Aorta (tissue), 5 donors: ENCODE measurements at regions not wholly inside any gene's neighbourhood (a gene's known extent, or its start where the extent isn't known, plus 50 kb on each side); places are given as distances from the start of the nearest gene placed in this dataset.

ENCODE experiments used
- ATAC-seq: fragments of 200-7000 bp; cut with Tn5 transposase; one replicate; pipeline ENCODE4 v1.9.1; 2022; ENCODE audit warnings: moderate library complexity; ENCODE audit not compliant: low FRiP score
- DNase-seq, 2 donors: peaks; one replicate each; pipeline ENCODE4 v3.0.0-alpha.2; 2020
- H3K27ac ChIP-seq, 2 donors: one replicate each; pipeline ENCODE4 v1.5.1; 2013; ENCODE audit warnings: low read length in 2 of 2, mild to moderate bottlenecking in 2 of 2, moderate library complexity in 2 of 2, control low read depth in 1 of 2, inconsistent platforms in 1 of 2, low read depth in 1 of 2
- H3K27me3 ChIP-seq, 2 donors: one replicate each; pipeline ENCODE4 v1.6.1; 2013; ENCODE audit warnings: control low read depth in 1 of 2, low read length in 1 of 2, mild to moderate bottlenecking in 1 of 2, moderate library complexity in 1 of 2; ENCODE audit not compliant: insufficient read depth in 2 of 2, control insufficient read depth in 1 of 2
- H3K36me3 ChIP-seq, 2 donors: one replicate each; pipeline ENCODE4 v1.6.1; 2013; ENCODE audit warnings: control low read depth in 1 of 2, low read length in 1 of 2, mild to moderate bottlenecking in 1 of 2; ENCODE audit not compliant: insufficient read depth in 2 of 2, control insufficient read depth in 1 of 2
- H3K4me1 ChIP-seq, 2 donors: one replicate each; pipeline ENCODE4 v1.6.1; 2013; ENCODE audit warnings: low read length in 2 of 2, control low read depth in 1 of 2, mild to moderate bottlenecking in 1 of 2, moderate library complexity in 1 of 2; ENCODE audit not compliant: insufficient read depth in 2 of 2, control insufficient read depth in 1 of 2
- H3K4me3 ChIP-seq, 2 donors: one replicate each; pipeline ENCODE4 v1.5.1; 2013; ENCODE audit warnings: low read length in 2 of 2, control low read depth in 1 of 2, mild to moderate bottlenecking in 1 of 2
- H3K9me3 ChIP-seq: one replicate; pipeline ENCODE4 v1.6.1; 2013; ENCODE audit warnings: mild to moderate bottlenecking, low read length; ENCODE audit not compliant: control insufficient read depth
- whole genome bisulfite sequencing, 2 donors: extraction: QIAGEN DNeasy Blood & Tissue Kit; methylation state at CpG; one replicate each; pipeline ENCODE4 v1.1.7; 2013; 5-methylcytosine and 5-hydroxymethylcytosine counted together
- intact Hi-C, 2 donors: fragments of 100-400 bp; cut with DNase I; formaldehyde crosslinking; loops; one replicate each; pipeline versions ENCODE4 v1.14.2 to v1.15.0; 2022
- donor health status: healthy with polysubstance abuse.
- donor health status: Bipolar disorder and iron deficiency.
- donor health status: DM: no; HTN: no; CAD: no.
- donor health status: DM: no; HTN: no; CAD: no.
- donor health status: DM: yes; HTN: yes; CAD: no.

- Histone ChIP-seq H3K9me3 (no peaks in the 10 kb centered on the region), H3K27ac (no peak overlapping the region), H3K4me1 (no peaks in the 10 kb centered on the region), H3K36me3 (no peaks in the 10 kb centered on the region), H3K4me3 (no peak overlapping the region), H3K27me3 (peaks cover 0 to 2% of the 10 kb centered on the region in 2 donors)
- WGBS, 2 donors: 67 to 80% methylated on average over 2 of the region's 2 CpGs
- intact Hi-C loops: no loop called here
- no peak for ATAC-seq
- no peak for DNase-seq
These were observed 262.5 kb upstream of the ZP4 start for GRCh38 chr1:238153253-238153652.

DNA sequence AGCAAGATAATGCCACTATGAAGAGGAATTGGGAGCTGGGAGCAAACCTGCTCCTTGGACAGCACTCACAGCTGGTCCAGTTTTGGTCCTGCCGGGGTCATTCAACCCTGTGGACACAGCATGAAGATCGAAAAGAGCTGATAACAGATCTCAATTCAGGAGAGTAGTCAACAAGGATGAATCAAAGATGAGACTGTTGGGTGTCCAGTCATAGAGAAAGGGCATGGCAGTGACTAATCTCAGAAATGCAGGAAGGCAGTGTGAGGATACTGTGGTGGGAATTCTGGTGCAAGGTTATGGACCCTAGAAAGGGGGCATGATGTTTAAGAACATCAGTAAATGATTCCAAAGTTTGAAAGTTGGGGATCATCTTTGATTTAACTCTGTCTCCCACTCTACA lies 261.4 kb upstream of the ZP4 start:
- no peaks in the 10 kb centered on the region for H3K36me3 ChIP-seq
- ATAC-seq (no peak), DNase-seq (no peak)
- H3K27ac ChIP-seq: no peak overlapping the region
- peaks cover 0 to 2% of the 10 kb centered on the region in 2 donors for H3K27me3 ChIP-seq
- no peak overlapping the region for H3K4me3 ChIP-seq
- intact Hi-C loops: no loop called here
- WGBS, 2 donors: 77 to 82% methylated on average over 2 of the region's 2 CpGs
- H3K4me1 ChIP-seq: no peaks in the 10 kb centered on the region
- H3K9me3 ChIP-seq: no peaks in the 10 kb centered on the region

DNA sequence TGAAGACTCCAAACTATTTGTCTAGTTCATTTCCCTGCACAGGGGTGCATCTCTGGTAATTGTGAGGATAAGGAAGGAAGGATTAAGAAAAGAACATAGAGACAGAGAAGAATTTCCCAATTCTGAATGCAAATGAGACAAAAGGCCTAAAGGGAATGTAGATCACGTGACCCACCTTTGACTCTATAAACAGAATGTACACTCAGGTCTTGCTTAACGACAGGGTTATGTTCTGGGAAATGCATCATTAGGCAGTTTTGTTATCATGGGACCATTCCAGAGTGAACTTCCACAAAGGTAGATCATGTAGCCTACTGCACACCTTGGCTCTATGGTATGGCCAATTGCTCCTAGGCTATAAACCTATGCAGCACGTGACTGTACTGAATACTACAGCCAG lies 252.3 kb upstream of the ZP4 start:
- H3K36me3 ChIP-seq: no peaks in the 10 kb centered on the region
- DNase-seq (no peak), ATAC-seq (no peak)
- no peak overlapping the region for H3K27ac ChIP-seq
- intact Hi-C loops: no loop called here
- no peaks in the 10 kb centered on the region for H3K27me3 ChIP-seq
- no peak overlapping the region for H3K4me3 ChIP-seq
- H3K4me1 ChIP-seq: no peaks in the 10 kb centered on the region
- WGBS, 2 donors: 55% methylated on average over 3 of the region's 3 CpGs
- no peaks in the 10 kb centered on the region for H3K9me3 ChIP-seq

DNA sequence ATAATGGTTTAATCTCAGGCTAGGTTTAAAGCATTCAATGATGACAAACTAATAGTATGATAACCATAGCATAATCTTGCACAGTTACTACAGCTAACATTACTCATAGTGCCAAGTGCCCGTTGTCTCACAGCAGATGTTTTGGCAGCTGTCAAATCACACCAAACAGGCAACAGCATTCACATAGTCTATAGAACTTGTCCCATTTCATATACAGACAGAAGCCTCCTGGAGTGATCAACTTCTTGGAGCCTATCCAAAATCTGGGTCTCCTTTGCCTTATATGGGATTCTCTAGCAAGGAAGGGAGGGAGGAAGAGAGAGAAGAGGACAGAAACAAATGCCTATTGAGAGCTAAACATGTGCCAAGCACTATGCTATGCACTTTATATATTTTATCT lies 250.6 kb upstream of the ZP4 start:
- H3K9me3 ChIP-seq: no peaks in the 10 kb centered on the region
- H3K4me3 ChIP-seq: no peak overlapping the region
- intact Hi-C loops: no loop called here
- DNase-seq: no peak
- no peaks in the 10 kb centered on the region for H3K36me3 ChIP-seq
- no peaks in the 10 kb centered on the region for H3K27me3 ChIP-seq
- no peak for ATAC-seq
- no peak overlapping the region for H3K27ac ChIP-seq
- WGBS, 2 donors: 18 to 31% methylated on average over 1 of the region's 1 CpG
- H3K4me1 ChIP-seq: no peaks in the 10 kb centered on the region

DNA sequence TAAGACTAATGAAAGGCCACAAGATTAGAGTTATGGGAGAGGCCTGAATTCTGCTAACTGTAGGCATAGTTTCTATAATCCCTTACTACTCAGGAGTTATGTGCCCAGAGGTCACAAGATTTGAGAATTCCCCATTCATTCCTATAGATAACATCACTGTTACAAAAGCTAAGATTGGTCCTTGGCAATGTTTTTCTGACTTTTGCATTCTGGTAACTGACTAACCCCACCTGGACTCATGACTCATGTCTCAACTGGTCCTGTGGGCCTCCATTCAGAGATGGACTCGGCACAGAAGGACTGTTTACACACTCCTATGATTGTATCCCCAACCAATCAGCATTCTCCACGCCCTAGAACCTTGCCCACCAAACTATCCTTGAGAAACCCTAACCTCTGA lies 249.0 kb upstream of the ZP4 start:
- Histone ChIP-seq H3K36me3 (no peaks in the 10 kb centered on the region), H3K27me3 (no peaks in the 10 kb centered on the region), H3K9me3 (no peaks in the 10 kb centered on the region), H3K4me1 (no peaks in the 10 kb centered on the region), H3K4me3 (no peak overlapping the region), H3K27ac (no peak overlapping the region)
- DNase-seq (no peak), ATAC-seq (no peak)
- 22 to 53% methylated on average over 2 of the region's 2 CpGs for WGBS, 2 donors
- intact Hi-C loops: no loop called here

DNA sequence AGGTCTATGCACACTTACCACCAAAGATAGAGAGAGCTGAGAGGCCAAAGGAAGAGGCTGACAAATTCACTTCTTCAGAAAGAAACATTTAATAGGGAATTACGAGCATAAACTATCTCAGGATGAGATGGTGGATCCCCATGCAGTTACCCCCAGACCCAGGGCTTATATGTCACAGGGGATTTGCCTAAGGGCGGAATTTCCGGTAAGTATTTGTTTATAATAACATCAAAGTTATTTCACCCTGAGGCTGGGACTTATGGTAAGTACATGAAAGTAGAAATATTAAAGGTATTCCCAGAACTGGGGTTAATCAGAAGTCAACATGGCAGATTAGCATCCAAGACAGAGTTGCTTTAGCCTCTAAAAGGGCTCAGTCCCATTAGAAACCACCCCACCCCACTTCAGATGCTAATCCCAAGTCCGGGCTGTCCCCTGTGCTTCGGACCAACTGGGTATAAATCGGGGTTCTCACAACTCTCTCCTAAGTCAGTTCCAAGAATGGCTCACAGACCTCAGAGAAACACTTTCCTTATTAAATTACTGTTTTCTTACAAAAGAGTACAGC lies 247.4 kb upstream of the ZP4 start:
- WGBS, 2 donors: 78 to 87% methylated on average over 6 of the region's 6 CpGs

GRCh38 chr1:238135708-238136664 lies 245.3 kb upstream of the ZP4 start:
- intact Hi-C loops: no loop called here
- Histone ChIP-seq H3K36me3 (no peaks in the 10 kb centered on the region), H3K4me1 (no peaks in the 10 kb centered on the region), H3K27ac (no peak overlapping the region), H3K27me3 (no peaks in the 10 kb centered on the region), H3K4me3 (no peak overlapping the region), H3K9me3 (no peaks in the 10 kb centered on the region)
- DNase-seq: no peak
- 79 to 84% methylated on average over 3 of the region's 3 CpGs for WGBS, 2 donors
- no peak for ATAC-seq

More for the DNA sequence above, 247.4 kb upstream of the ZP4 start:
- DNase-seq (no peak), ATAC-seq (no peak)
- no peaks in the 10 kb centered on the region for H3K4me1 ChIP-seq
- H3K4me3 ChIP-seq: no peak overlapping the region
- H3K36me3 ChIP-seq: no peaks in the 10 kb centered on the region
- H3K27me3 ChIP-seq: no peaks in the 10 kb centered on the region
- intact Hi-C loops: no loop called here
- H3K27ac ChIP-seq: no peak overlapping the region
- no peaks in the 10 kb centered on the region for H3K9me3 ChIP-seq

DNA sequence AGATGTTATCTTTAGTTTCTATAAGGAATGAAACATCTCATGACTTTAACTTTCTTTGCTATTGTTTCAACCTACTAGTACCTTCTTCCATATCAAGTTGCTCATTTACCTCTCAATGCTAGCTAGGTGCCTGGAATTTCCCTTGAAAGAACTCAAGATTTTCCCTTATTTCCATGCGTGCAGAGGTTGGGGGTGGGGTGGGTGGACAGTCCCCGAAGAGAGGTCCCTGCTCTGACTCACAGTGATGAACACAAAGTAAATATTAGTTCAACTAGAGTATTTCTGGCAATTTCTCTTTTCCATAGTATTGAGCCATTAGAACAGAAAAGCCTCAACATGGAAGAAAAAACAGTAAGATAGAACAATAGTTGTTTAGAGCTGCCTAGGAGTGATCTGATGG lies 239.0 kb upstream of the ZP4 start:
- intact Hi-C loops: no loop called here
- H3K4me1 ChIP-seq: no peaks in the 10 kb centered on the region
- no peaks in the 10 kb centered on the region for H3K27me3 ChIP-seq
- no peak overlapping the region for H3K27ac ChIP-seq
- no peak for ATAC-seq
- no peaks in the 10 kb centered on the region for H3K36me3 ChIP-seq
- H3K4me3 ChIP-seq: no peak overlapping the region
- no peak for DNase-seq
- peaks cover 2% of the 10 kb centered on the region for H3K9me3 ChIP-seq
- WGBS, 2 donors: 38% methylated on average over 2 of the region's 2 CpGs

- Histone ChIP-seq H3K27ac (no peak overlapping the region), H3K9me3 (peaks cover 1% of the 10 kb centered on the region), H3K4me1 (no peaks in the 10 kb centered on the region), H3K27me3 (no peaks in the 10 kb centered on the region), H3K36me3 (no peaks in the 10 kb centered on the region), H3K4me3 (no peak overlapping the region)
- intact Hi-C loops: no loop called here
- DNase-seq (no peak), ATAC-seq (no peak)
- 78 to 81% methylated on average over 3 of the region's 3 CpGs for WGBS, 2 donors
These were observed 232.5 kb upstream of the ZP4 start for GRCh38 chr1:238123201-238123600.
